Lower leg skin (tissue), 3 donors: ENCODE measurements at regions not wholly inside any gene's neighbourhood (a gene's known extent, or its start where the extent isn't known, plus 50 kb on each side); places are given as distances from the start of the nearest gene placed in this dataset.

Experiments used
- POLR2A ChIP-seq, 2 donors: fragments of 450-650 bp; IDR thresholded peaks; one replicate each; pipeline ENCODE4 v1.6.1; 2016 to 2017; ENCODE audit warnings: antibody characterized with exemption in 2 of 2, mild to moderate bottlenecking in 1 of 2, moderate library complexity in 1 of 2
- TF ChIP-seq, protein P1 (sequence below), 3 donors: fragments of 450-650 bp; IDR thresholded peaks; one replicate each; pipeline ENCODE4 v1.5.1; 2016; ENCODE audit warnings: antibody characterized with exemption in 3 of 3, mild to moderate bottlenecking in 3 of 3, moderate library complexity in 2 of 3

DNA sequence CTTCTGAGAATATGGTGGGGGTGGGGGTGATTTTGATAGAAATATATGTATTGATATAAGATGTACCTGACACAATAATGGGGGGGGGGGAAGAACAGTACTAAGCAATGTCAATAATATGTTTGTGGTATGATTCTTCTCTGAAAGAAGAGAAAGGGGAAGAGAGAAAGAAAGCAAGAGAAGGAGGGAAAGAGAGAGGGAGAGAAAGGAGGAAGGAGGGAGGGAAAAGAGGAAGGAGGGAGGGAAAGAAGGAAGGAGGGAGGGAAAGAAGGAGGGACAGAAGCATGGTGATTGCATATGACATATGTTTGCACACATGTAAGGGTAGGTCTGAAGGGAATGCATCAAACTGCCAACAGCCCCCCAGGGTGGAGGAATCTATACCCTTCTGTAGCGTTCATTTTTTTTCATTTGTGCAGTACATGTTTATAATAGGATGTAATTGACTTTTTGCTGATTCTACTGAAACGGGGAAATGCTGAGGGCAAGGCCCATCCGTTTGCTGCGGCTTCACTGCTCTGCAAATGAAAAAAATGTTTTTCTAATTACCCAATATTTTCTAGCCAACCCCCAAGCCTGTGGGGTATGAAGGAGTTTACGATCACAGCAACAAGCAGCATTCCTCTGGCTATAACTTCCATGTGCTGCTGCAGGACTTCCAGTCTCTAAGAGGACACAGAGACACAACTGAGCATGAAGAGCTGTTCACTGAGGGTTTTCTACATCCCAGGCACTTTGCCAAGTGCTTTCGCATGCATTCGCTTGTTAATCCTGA is 119.3 kb upstream of the ZC3H12A start:
- TF ChIP-seq, protein P1, sequence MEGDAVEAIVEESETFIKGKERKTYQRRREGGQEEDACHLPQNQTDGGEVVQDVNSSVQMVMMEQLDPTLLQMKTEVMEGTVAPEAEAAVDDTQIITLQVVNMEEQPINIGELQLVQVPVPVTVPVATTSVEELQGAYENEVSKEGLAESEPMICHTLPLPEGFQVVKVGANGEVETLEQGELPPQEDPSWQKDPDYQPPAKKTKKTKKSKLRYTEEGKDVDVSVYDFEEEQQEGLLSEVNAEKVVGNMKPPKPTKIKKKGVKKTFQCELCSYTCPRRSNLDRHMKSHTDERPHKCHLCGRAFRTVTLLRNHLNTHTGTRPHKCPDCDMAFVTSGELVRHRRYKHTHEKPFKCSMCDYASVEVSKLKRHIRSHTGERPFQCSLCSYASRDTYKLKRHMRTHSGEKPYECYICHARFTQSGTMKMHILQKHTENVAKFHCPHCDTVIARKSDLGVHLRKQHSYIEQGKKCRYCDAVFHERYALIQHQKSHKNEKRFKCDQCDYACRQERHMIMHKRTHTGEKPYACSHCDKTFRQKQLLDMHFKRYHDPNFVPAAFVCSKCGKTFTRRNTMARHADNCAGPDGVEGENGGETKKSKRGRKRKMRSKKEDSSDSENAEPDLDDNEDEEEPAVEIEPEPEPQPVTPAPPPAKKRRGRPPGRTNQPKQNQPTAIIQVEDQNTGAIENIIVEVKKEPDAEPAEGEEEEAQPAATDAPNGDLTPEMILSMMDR (IDR thresholded peaks at IDR 0.05): no peak
- no peak for TF ChIP-seq POLR2A (IDR thresholded peaks at IDR 0.05)
